ENCODE measurements at regions not wholly inside any gene's neighbourhood (a gene's known extent, or its start where the extent isn't known, plus 50 kb on each side); places are given as distances from the start of the nearest gene placed in this dataset.
A peak's percentile ranks its signal among the peaks of the same experiment; 100 is the strongest.

DNA sequence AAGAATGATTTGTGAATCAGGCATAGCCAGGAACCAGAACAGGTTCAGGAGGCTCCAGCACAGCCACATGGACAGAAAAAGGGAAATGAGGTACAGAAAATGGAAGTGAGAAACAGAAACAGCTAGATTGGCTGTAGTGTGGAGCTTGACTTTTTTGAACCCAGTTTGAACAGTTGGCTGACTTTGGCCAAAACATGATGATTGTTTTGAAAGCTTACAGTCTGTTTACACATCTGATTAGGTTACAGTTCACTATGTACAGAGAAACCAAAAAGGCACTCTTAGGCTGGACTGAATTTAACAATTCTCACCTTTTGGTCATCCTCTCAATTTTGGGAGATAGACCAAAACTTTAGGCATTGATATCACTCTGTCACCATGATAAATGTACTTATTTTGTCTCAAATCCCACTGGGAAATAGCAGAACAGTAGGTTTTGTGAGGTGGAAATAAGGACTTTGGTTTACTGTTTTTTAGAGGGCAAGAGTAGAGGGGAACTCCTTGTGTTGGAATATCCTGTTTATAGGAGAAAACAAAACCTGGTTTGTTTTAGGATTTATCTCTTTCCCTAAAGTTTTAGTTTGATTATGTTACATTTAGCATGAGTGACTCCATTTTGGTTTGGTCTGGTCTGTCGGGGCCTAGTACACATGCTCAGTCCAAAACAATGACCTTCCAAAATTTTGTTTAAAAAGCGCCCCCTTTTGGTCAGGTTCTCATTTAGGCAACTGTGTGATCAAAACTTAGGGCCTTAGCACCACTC is 123.1 kb downstream of the OLIG3 start:
- intact Hi-C loops (cut with micrococcal nuclease) = no loop called here
- no peaks in the 10 kb centered on the region for H3K27me3 Mint-ChIP-seq (ENCODE audit: insufficient read depth, unreplicated experiment)
- H3K9me3 Mint-ChIP-seq (ENCODE audit: unreplicated experiment) = no peaks in the 10 kb centered on the region
- ChIA-PET CTCF (interaction anchor here (0.9 kb wide), 1 partner anchor 46 kb away, joined by 4 read pairs; no protein-coding TSS in a partner anchor), POLR2A (no interaction called here)
- H3K4me3 Mint-ChIP-seq (ENCODE audit: unreplicated experiment) = no peak overlapping the region
- TF ChIP-seq, protein P1, sequence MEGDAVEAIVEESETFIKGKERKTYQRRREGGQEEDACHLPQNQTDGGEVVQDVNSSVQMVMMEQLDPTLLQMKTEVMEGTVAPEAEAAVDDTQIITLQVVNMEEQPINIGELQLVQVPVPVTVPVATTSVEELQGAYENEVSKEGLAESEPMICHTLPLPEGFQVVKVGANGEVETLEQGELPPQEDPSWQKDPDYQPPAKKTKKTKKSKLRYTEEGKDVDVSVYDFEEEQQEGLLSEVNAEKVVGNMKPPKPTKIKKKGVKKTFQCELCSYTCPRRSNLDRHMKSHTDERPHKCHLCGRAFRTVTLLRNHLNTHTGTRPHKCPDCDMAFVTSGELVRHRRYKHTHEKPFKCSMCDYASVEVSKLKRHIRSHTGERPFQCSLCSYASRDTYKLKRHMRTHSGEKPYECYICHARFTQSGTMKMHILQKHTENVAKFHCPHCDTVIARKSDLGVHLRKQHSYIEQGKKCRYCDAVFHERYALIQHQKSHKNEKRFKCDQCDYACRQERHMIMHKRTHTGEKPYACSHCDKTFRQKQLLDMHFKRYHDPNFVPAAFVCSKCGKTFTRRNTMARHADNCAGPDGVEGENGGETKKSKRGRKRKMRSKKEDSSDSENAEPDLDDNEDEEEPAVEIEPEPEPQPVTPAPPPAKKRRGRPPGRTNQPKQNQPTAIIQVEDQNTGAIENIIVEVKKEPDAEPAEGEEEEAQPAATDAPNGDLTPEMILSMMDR (IDR thresholded peaks at IDR 0.05; ENCODE audit: unreplicated experiment) = no peak
- no peak for DNase-seq (ENCODE audit: unreplicated experiment)
- H3K36me3 Mint-ChIP-seq (ENCODE audit: insufficient read depth, unreplicated experiment) = no peaks in the 10 kb centered on the region
- no peak overlapping the region for H3K27ac Mint-ChIP-seq (ENCODE audit: low read depth, unreplicated experiment)
- no TSS peak for BruUV-seq (replicated peaks)
- no peaks in the 10 kb centered on the region for H3K4me1 Mint-ChIP-seq (ENCODE audit: insufficient read depth, unreplicated experiment)

- ChIA-PET POLR2A (no interaction called here), CTCF (interaction anchor here (0.6 to 1.7 kb wide), 2 partner anchors 8 to 20 kb away, joined by 4 to 5 read pairs; no protein-coding TSS in a partner anchor)
- Mint-ChIP-seq H3K4me1 (ENCODE audit: insufficient read depth, unreplicated experiment) (no peaks in the 10 kb centered on the region), H3K27me3 (ENCODE audit: insufficient read depth, unreplicated experiment) (no peaks in the 10 kb centered on the region), H3K36me3 (ENCODE audit: insufficient read depth, unreplicated experiment) (no peaks in the 10 kb centered on the region), H3K9me3 (ENCODE audit: unreplicated experiment) (no peaks in the 10 kb centered on the region), H3K4me3 (ENCODE audit: unreplicated experiment) (no peak overlapping the region), H3K27ac (ENCODE audit: low read depth, unreplicated experiment) (no peak overlapping the region)
- BruUV-seq (replicated peaks) = no TSS peak
- intact Hi-C loops (cut with micrococcal nuclease) = no loop called here
- TF ChIP-seq, protein P1 (IDR thresholded peaks at IDR 0.05; ENCODE audit: unreplicated experiment) = no peak
- DNase-seq (ENCODE audit: unreplicated experiment) = no peak
Observed at GRCh38 chr6:137369136-137369535, 125.1 kb downstream of the OLIG3 start.

GRCh38 chr6:137365707-137366437 is 128.3 kb downstream of the OLIG3 start:
- BruUV-seq (replicated peaks) = no TSS peak
- H3K4me1 Mint-ChIP-seq (ENCODE audit: insufficient read depth, unreplicated experiment) = no peaks in the 10 kb centered on the region
- H3K36me3 Mint-ChIP-seq (ENCODE audit: insufficient read depth, unreplicated experiment) = no peaks in the 10 kb centered on the region
- TF ChIP-seq, protein P1 (IDR thresholded peaks at IDR 0.05; ENCODE audit: unreplicated experiment) = no peak
- no peaks in the 10 kb centered on the region for H3K27me3 Mint-ChIP-seq (ENCODE audit: insufficient read depth, unreplicated experiment)
- intact Hi-C loops (cut with micrococcal nuclease) = no loop called here
- CTCF ChIA-PET = interaction anchor here (1.1 kb wide), 1 partner anchor 10 kb away, joined by 5 read pairs; no protein-coding TSS in a partner anchor
- H3K27ac Mint-ChIP-seq (ENCODE audit: low read depth, unreplicated experiment) = no peak overlapping the region
- POLR2A ChIA-PET = no interaction called here
- no peak overlapping the region for H3K4me3 Mint-ChIP-seq (ENCODE audit: unreplicated experiment)
- no peak for DNase-seq (ENCODE audit: unreplicated experiment)
- H3K9me3 Mint-ChIP-seq (ENCODE audit: unreplicated experiment) = no peaks in the 10 kb centered on the region

GRCh38 chr6:137363805-137364138 is 130.4 kb downstream of the OLIG3 start:
- ChIA-PET CTCF (no interaction called here), POLR2A (interaction anchor here (0.7 kb wide), 1 partner anchor 97 kb away, joined by 3 read pairs; no protein-coding TSS in a partner anchor)
- peak; percentile 11 for DNase-seq (ENCODE audit: unreplicated experiment)

More at GRCh38 chr6:137363805-137364138, 130.4 kb downstream of the OLIG3 start:
- intact Hi-C loops (cut with micrococcal nuclease) = no loop called here
- no peaks in the 10 kb centered on the region for H3K4me1 Mint-ChIP-seq (ENCODE audit: insufficient read depth, unreplicated experiment)
- H3K36me3 Mint-ChIP-seq (ENCODE audit: insufficient read depth, unreplicated experiment) = no peaks in the 10 kb centered on the region
- H3K9me3 Mint-ChIP-seq (ENCODE audit: unreplicated experiment) = no peaks in the 10 kb centered on the region
- no peak overlapping the region for H3K27ac Mint-ChIP-seq (ENCODE audit: low read depth, unreplicated experiment)
- no peak overlapping the region for H3K4me3 Mint-ChIP-seq (ENCODE audit: unreplicated experiment)
- TF ChIP-seq, protein P1 (IDR thresholded peaks at IDR 0.05; ENCODE audit: unreplicated experiment) = no peak
- BruUV-seq (replicated peaks) = no TSS peak
- H3K27me3 Mint-ChIP-seq (ENCODE audit: insufficient read depth, unreplicated experiment) = no peaks in the 10 kb centered on the region

All from MCF 10A (cell line).